ENCODE measurements at regions not wholly inside any gene's neighbourhood (a gene's known extent, or its start where the extent isn't known, plus 50 kb on each side); places are given as distances from the start of the nearest gene placed in this dataset.

DNA sequence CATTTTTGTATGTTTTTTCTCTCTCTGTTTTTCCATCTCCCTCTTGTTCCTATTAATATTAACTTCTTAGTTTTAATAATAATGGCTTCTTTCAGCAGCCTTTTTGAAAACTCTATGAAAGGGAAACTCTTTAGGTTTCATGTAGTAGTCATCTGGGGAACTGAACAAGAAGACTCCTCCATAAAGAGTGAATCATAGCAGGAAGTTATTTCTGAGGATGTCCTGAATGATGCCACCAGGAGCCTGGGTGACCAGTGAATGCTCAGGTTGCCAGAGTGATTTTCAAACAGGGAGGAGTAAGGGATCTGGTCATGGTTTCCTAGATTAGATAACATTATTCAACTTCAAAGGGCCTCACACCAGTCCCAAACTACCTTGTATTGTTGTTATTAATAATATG is 212.8 kb upstream of the PDE5A start:
- no peak overlapping the region for H3K27ac Mint-ChIP-seq (ENCODE audit: unreplicated experiment)
- no peaks in the 10 kb centered on the region for H3K4me1 Mint-ChIP-seq
- no peaks in the 10 kb centered on the region for H3K36me3 Mint-ChIP-seq (ENCODE audit: low read depth)
- TF ChIP-seq CTCF (conservative IDR thresholded peaks at IDR 0.05), result no peak
- no peak overlapping the region for H3K4me3 Mint-ChIP-seq
- H3K9me3 Mint-ChIP-seq, result peaks cover 12% of the 10 kb centered on the region
- no peaks in the 10 kb centered on the region for H3K27me3 Mint-ChIP-seq (ENCODE audit: low read depth)
- no peak for DNase-seq (ENCODE audit: low read depth, low spot score)

DNA sequence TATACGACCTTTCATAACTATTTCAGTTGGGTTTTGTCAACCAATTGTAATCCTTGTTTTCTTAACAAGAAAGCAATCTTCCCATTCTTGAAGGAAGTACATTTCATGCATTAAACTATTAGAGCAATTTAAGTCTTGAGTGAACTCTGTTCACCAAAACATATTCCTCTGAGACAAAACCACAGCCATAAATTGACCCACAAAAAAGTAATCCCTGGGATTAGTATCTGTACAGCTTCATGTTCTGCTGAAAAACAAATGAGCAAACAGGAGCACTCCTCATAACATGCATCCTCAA is 207.0 kb upstream of the PDE5A start:
- DNase-seq (ENCODE audit: low read depth, low spot score), result no peak
- no peak overlapping the region for H3K4me3 Mint-ChIP-seq
- no peaks in the 10 kb centered on the region for H3K36me3 Mint-ChIP-seq (ENCODE audit: low read depth)
- H3K27ac Mint-ChIP-seq (ENCODE audit: unreplicated experiment), result no peak overlapping the region
- H3K4me1 Mint-ChIP-seq, result no peaks in the 10 kb centered on the region
- H3K9me3 Mint-ChIP-seq, result peaks cover 10% of the 10 kb centered on the region
- H3K27me3 Mint-ChIP-seq (ENCODE audit: low read depth), result no peaks in the 10 kb centered on the region
- no peak for TF ChIP-seq CTCF (conservative IDR thresholded peaks at IDR 0.05)

DNA sequence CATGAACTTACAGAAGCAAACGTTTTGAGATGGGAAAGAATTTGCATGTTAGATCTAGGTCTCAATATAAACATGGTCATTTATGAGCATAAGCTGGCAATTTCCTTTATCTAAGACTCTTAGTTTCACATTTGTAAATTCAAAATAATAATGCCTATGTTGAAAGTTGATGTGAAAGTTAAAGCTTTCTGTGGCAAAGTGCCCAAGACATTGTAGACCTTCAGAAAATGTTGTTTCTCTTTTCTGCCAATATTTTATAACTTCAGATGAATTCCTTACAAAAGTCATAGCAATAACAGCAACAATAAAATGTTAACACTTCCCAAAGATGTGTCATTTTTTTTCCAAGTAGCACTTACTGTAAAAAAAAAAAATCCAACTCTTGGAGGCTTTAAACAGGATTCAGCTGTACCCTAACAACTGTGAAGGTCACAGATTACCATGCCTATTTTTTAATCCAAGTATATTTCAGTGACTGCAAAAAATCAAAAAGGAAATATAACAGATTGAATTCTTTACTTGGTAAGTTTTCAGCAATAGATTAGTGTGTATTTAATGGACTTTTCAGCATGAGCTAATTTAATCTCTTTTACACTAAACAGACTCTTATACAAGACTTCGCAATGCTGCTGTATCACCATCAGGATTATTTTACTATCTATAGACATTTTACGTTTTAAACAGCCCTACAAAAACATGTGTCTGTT is 206.5 kb upstream of the PDE5A start:
- H3K4me1 Mint-ChIP-seq, result no peaks in the 10 kb centered on the region
- peaks cover 10% of the 10 kb centered on the region for H3K9me3 Mint-ChIP-seq
- H3K27ac Mint-ChIP-seq (ENCODE audit: unreplicated experiment), result no peak overlapping the region
- H3K4me3 Mint-ChIP-seq, result no peak overlapping the region
- no peak for TF ChIP-seq CTCF (conservative IDR thresholded peaks at IDR 0.05)
- no peak for DNase-seq (ENCODE audit: low read depth, low spot score)
- H3K36me3 Mint-ChIP-seq (ENCODE audit: low read depth), result no peaks in the 10 kb centered on the region
- H3K27me3 Mint-ChIP-seq (ENCODE audit: low read depth), result no peaks in the 10 kb centered on the region

DNA sequence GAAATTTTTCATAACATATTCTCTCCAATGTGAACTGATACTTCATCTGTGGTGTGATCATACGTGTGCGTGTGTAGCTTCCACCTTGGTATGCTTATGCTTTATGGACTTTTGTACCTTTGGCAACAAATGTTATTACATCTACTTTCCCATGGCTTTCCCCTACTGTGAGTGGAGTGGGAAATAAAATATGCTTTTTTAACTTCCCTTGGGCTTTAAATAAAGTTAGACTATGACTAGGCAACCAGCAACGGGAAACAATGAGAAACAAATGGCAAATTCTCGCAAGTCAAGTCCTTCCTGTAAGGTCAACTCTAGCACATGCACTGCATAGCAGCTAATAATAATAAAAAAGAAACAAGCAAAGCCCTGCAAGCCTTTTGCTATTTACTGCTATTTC is 205.0 kb upstream of the PDE5A start:
- H3K4me3 Mint-ChIP-seq, result no peak overlapping the region
- H3K36me3 Mint-ChIP-seq (ENCODE audit: low read depth), result no peaks in the 10 kb centered on the region
- DNase-seq (ENCODE audit: low read depth, low spot score), result no peak
- no peaks in the 10 kb centered on the region for H3K4me1 Mint-ChIP-seq
- peaks cover 5% of the 10 kb centered on the region for H3K9me3 Mint-ChIP-seq
- no peaks in the 10 kb centered on the region for H3K27me3 Mint-ChIP-seq (ENCODE audit: low read depth)
- H3K27ac Mint-ChIP-seq (ENCODE audit: unreplicated experiment), result no peak overlapping the region
- TF ChIP-seq CTCF (conservative IDR thresholded peaks at IDR 0.05), result no peak

- DNase-seq (ENCODE audit: low read depth, low spot score), result no peak
- no peaks in the 10 kb centered on the region for H3K36me3 Mint-ChIP-seq (ENCODE audit: low read depth)
- peaks cover 1% of the 10 kb centered on the region for H3K9me3 Mint-ChIP-seq
- no peak overlapping the region for H3K27ac Mint-ChIP-seq (ENCODE audit: unreplicated experiment)
- H3K4me1 Mint-ChIP-seq, result no peaks in the 10 kb centered on the region
- H3K4me3 Mint-ChIP-seq, result no peak overlapping the region
- TF ChIP-seq CTCF (conservative IDR thresholded peaks at IDR 0.05), result no peak
- H3K27me3 Mint-ChIP-seq (ENCODE audit: low read depth), result no peaks in the 10 kb centered on the region
Measured at GRCh38 chr4:119832776-119833175, 204.2 kb upstream of the PDE5A start.

DNA sequence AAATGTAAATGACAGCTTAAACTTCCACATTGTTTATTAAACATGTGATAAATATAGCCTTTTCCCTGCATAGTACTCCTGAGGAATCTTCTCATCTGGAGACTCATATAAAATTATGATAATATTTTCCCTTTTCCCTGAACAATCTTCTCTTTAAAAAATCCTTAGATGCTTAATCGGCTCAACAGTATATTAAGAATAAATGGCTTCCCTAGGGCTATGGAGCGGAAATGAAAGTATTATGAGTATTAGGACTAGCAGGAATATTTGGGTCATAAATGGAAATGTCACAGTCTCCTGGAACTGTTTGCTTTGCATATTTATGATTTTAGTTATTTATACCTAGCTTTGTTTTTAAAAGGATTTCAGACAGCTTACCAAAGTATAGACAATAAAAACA is 200.7 kb upstream of the PDE5A start:
- H3K9me3 Mint-ChIP-seq, result peaks cover 2% of the 10 kb centered on the region
- no peak for DNase-seq (ENCODE audit: low read depth, low spot score)
- H3K4me3 Mint-ChIP-seq, result no peak overlapping the region
- H3K36me3 Mint-ChIP-seq (ENCODE audit: low read depth), result no peaks in the 10 kb centered on the region
- TF ChIP-seq CTCF (conservative IDR thresholded peaks at IDR 0.05), result no peak
- H3K4me1 Mint-ChIP-seq, result no peaks in the 10 kb centered on the region
- no peak overlapping the region for H3K27ac Mint-ChIP-seq (ENCODE audit: unreplicated experiment)
- H3K27me3 Mint-ChIP-seq (ENCODE audit: low read depth), result no peaks in the 10 kb centered on the region

Measured in neural crest cell (in vitro differentiated cells).